ENCODE measurements at regions not wholly inside any gene's neighbourhood (a gene's known extent, or its start where the extent isn't known, plus 50 kb on each side); places are given as distances from the start of the nearest gene placed in this dataset.

DNA sequence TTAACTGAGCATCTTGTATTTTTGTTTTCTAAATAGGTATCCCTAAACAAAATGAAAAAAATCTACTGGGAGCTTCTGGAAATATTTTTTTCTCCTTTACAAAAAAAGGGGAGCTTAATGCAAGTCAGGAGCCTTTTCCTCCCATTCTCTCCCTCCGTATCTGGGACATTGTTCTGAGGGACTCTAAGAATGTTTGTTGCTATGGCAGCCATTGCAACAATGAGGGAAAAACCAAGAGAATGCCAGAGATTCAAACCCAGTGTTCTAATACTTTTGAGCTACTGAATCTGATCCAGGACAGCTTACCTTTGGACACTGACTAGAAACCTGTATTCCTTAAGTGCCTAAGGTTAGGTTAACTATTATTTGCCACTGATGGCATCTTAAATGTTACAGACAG is 485.7 kb upstream of the HS3ST1 start (continued):
- no peak for TF ChIP-seq E2F5 (CRISPR knock-in tag; IDR thresholded peaks at IDR 0.05)
- TF ChIP-seq AFF4 (CRISPR knock-in tag; IDR thresholded peaks at IDR 0.05; ENCODE audit: borderline replicate concordance) = no peak
- no peak for TF ChIP-seq ZNF232 (CRISPR knock-in tag; IDR thresholded peaks at IDR 0.05)
- TF ChIP-seq ZNF396 (CRISPR knock-in tag; IDR thresholded peaks at IDR 0.05; ENCODE audit: borderline replicate concordance) = no peak
- no peak for TF ChIP-seq HMGA2 (CRISPR knock-in tag; IDR thresholded peaks at IDR 0.05)

- no peak overlapping the region for H3K27ac Mint-ChIP-seq
- H3K4me1 Mint-ChIP-seq = peaks cover 21% of the 10 kb centered on the region
- peaks cover 26% of the 10 kb centered on the region for H3K36me3 Mint-ChIP-seq
- CTCF ChIA-PET = no interaction called here
- POLR2A ChIA-PET = no interaction called here
- ATAC-seq (no peak), DNase-seq (ENCODE audit: low spot score) (no peak)
- H3K9me3 Mint-ChIP-seq = peaks cover 49% of the 10 kb centered on the region
- TF ChIP-seq IRF1 (CRISPR knock-in tag; IDR thresholded peaks at IDR 0.05) (no peak), ELF4 (CRISPR knock-in tag; IDR thresholded peaks at IDR 0.05; ENCODE audit: low read depth) (no peak), FOXP1 (CRISPR knock-in tag; IDR thresholded peaks at IDR 0.05; ENCODE audit: borderline replicate concordance) (no peak), RORB (CRISPR knock-in tag; IDR thresholded peaks at IDR 0.05) (no peak), IRF2 (CRISPR knock-in tag; IDR thresholded peaks at IDR 0.05; ENCODE audit: borderline replicate concordance, low read depth) (no peak), FOXJ3 (CRISPR knock-in tag; IDR thresholded peaks at IDR 0.05; ENCODE audit: borderline replicate concordance) (no peak), AR (CRISPR knock-in tag; IDR thresholded peaks at IDR 0.05) (no peak), ZNF232 (CRISPR knock-in tag; IDR thresholded peaks at IDR 0.05) (no peak), ZNF263 (CRISPR knock-in tag; IDR thresholded peaks at IDR 0.05; ENCODE audit: low read depth) (no peak), E2F5 (CRISPR knock-in tag; IDR thresholded peaks at IDR 0.05) (no peak), GRHL2 (CRISPR knock-in tag; IDR thresholded peaks at IDR 0.05; ENCODE audit: insufficient replicate concordance, severe bottlenecking) (no peak), JUN (CRISPR knock-in tag; IDR thresholded peaks at IDR 0.05) (no peak), ZNF317 (CRISPR knock-in tag; IDR thresholded peaks at IDR 0.05; ENCODE audit: borderline replicate concordance, low read depth) (no peak)
- TF ChIP-seq, protein P1, sequence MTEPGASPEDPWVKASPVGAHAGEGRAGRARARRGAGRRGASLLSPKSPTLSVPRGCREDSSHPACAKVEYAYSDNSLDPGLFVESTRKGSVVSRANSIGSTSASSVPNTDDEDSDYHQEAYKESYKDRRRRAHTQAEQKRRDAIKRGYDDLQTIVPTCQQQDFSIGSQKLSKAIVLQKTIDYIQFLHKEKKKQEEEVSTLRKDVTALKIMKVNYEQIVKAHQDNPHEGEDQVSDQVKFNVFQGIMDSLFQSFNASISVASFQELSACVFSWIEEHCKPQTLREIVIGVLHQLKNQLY (CRISPR knock-in tag; IDR thresholded peaks at IDR 0.05) = no peak
- TF ChIP-seq, protein P2, sequence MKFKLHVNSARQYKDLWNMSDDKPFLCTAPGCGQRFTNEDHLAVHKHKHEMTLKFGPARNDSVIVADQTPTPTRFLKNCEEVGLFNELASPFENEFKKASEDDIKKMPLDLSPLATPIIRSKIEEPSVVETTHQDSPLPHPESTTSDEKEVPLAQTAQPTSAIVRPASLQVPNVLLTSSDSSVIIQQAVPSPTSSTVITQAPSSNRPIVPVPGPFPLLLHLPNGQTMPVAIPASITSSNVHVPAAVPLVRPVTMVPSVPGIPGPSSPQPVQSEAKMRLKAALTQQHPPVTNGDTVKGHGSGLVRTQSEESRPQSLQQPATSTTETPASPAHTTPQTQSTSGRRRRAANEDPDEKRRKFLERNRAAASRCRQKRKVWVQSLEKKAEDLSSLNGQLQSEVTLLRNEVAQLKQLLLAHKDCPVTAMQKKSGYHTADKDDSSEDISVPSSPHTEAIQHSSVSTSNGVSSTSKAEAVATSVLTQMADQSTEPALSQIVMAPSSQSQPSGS (CRISPR knock-in tag; IDR thresholded peaks at IDR 0.05; ENCODE audit: borderline replicate concordance, low read depth) = no peak
- peaks cover 4% of the 10 kb centered on the region; the same call in 1 of the 2 replicates for H3K27me3 Mint-ChIP-seq (ENCODE audit: low read depth)
- no peak overlapping the region for H3K4me3 Mint-ChIP-seq
Measured at GRCh38 chr4:11912886-11913285, 484.2 kb upstream of the HS3ST1 start.
